Hypothalamus (tissue), 51 donors: ENCODE measurements at regions not wholly inside any gene's neighbourhood (a gene's known extent, or its start where the extent isn't known, plus 50 kb on each side); places are given as distances from the start of the nearest gene placed in this dataset.
"Not testable (repeated sequence)": the region's sequence is repeated elsewhere in the genome, so short reads cannot be mapped to it uniquely, and the experiment has no call there.

ENCODE experiments used
- DNase-seq, 51 donors: peaks; one replicate each; lab custom pipeline; 2025; lab: John Stamatoyannopoulos, UW

- no peak for DNase-seq
Measured at GRCh38 chr11:42800041-42800440, 511.8 kb upstream of the API5 start.

- no peak for DNase-seq
Measured at GRCh38 chr11:42802201-42802899, 509.4 kb upstream of the API5 start.

GRCh38 chr11:42806191-42806590 is 505.6 kb upstream of the API5 start:
- DNase-seq, result no peak

- no peak for DNase-seq
Measured at GRCh38 chr11:42812361-42812760, 499.4 kb upstream of the API5 start.

- DNase-seq, result no peak
Measured at GRCh38 chr11:42812960-42813359, 498.8 kb upstream of the API5 start.

GRCh38 chr11:42816471-42816870 is 495.3 kb upstream of the API5 start:
- DNase-seq, result no peak

GRCh38 chr11:42819126-42819525 is 492.7 kb upstream of the API5 start:
- DNase-seq, result no peak

- not testable (repeated sequence) for DNase-seq
Measured at GRCh38 chr11:42822188-42822587, 489.6 kb upstream of the API5 start.

- DNase-seq, result no peak
Measured at GRCh38 chr11:42823546-42823945, 488.2 kb upstream of the API5 start.

- no peak for DNase-seq
Measured at GRCh38 chr11:42824067-42824466, 487.7 kb upstream of the API5 start.

- no peak for DNase-seq
Measured at GRCh38 chr11:42825598-42825997, 486.2 kb upstream of the API5 start.

- DNase-seq, result no peak
Measured at GRCh38 chr11:42827845-42828244, 484.0 kb upstream of the API5 start.

GRCh38 chr11:42837994-42838393 is 473.8 kb upstream of the API5 start:
- no peak for DNase-seq

GRCh38 chr11:42840176-42840829 is 471.5 kb upstream of the API5 start:
- DNase-seq, result peak in 5 of 51 donors; percentile 2 to 8 (median 3)

GRCh38 chr11:42840860-42841259 is 470.9 kb upstream of the API5 start:
- DNase-seq, result no peak

- no peak for DNase-seq
Measured at GRCh38 chr11:42841556-42841955, 470.2 kb upstream of the API5 start.

GRCh38 chr11:42849362-42849761 is 462.4 kb upstream of the API5 start:
- DNase-seq, result no peak

GRCh38 chr11:42857344-42857743 is 454.5 kb upstream of the API5 start:
- DNase-seq, result no peak

GRCh38 chr11:42870480-42870879 is 441.3 kb upstream of the API5 start:
- DNase-seq, result no peak

GRCh38 chr11:42873800-42874405 is 437.9 kb upstream of the API5 start:
- DNase-seq, result not testable (repeated sequence)

GRCh38 chr11:42881335-42881734 is 430.5 kb upstream of the API5 start:
- DNase-seq, result not testable (repeated sequence)

- DNase-seq, result peak in 1 of 51 donors; percentile 0
Measured at GRCh38 chr11:42890773-42891172, 421.0 kb upstream of the API5 start.
